HG03442 (cell line): ENCODE measurements at regions not wholly inside any gene's neighbourhood (a gene's known extent, or its start where the extent isn't known, plus 50 kb on each side); places are given as distances from the start of the nearest gene placed in this dataset.
"Not testable (repeated sequence)": the region's sequence is repeated elsewhere in the genome, so short reads cannot be mapped to it uniquely, and the experiment has no call there.

Experiments
- ATAC-seq: cut with Tn5 transposase; IDR thresholded peaks from one replicate; pipeline ENCODE4 v1.9.1; 2021; ENCODE audit warnings: mild to moderate bottlenecking, moderate library complexity; ENCODE audit not compliant: unreplicated experiment

DNA sequence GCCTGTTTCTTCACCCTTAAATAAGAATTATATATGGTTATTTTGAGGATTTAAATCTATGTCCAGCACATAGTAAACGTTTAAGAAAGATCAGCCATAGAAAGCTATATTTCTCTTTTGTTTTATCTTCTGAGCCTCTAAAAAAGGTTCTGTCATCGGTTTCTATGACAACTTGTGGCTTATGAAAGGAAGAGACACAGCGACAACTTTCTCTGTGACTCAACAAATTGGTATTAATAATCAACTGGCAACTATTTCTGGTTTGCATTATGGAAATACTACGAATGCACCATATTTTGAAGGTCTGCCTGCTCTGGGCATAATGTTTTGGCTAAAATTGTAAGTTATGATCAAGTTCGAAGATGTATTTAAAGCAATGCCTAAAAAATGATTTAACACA is 751.0 kb downstream of the CD109 start:
- peak; percentile 69 for ATAC-seq

DNA sequence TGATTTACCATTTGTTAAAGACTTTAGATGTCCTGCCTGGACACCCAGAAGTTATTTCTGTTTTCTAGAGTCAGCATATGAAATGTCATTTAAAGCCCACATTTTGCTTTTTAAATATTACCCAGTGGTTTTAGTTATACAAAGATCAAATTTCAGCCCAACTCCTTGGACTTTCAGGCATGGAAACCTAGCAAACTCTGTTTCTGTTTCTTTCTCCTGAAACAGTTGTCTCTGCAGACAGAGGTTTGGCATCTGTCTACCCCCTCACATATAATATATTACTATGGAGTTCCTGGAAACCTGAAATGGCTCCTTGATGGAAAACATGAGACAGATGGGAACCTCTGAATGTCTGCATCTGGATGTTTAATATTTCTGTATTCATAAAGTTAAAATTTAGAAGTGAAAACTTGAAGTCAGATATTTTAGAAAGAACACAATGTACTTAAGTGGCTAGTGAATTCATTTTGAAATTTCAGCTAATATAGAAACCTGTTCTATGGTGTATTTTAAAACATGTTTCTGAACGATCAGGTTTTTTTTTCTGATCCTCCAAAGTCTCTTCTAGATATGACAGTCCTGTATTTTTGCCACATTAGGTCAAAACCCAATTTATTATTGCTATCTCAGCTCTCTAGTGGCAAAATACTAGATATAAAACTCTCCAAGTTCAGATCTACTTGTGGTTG is 743.3 kb downstream of the CD109 start:
- ATAC-seq, result no peak

- not testable (repeated sequence) for ATAC-seq
These were observed 742.4 kb downstream of the CD109 start for GRCh38 chr6:74438395-74438794.

DNA sequence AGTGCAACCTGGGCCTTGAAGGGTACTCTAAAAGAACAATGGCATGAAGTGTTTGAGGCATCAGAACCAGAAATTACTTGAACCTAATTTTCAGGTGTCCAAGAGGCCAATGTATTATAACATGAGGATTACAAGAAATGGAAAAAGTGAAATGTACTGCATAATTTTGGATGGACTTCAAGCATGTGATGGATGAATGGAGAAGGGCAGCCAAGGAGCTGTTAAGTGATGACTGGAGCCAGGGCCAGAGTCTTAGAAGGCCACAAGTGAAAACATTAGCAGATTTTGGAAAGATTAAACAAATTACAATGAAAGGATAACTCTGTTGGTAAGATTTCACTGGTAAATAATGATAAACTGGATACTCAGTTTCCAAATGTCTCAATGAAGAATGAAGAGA is 738.2 kb downstream of the CD109 start:
- no peak for ATAC-seq

GRCh38 chr6:74431873-74432580 is 736.0 kb downstream of the CD109 start:
- no peak for ATAC-seq

- ATAC-seq, result no peak
These were observed 724.2 kb downstream of the CD109 start for GRCh38 chr6:74420221-74420620.

DNA sequence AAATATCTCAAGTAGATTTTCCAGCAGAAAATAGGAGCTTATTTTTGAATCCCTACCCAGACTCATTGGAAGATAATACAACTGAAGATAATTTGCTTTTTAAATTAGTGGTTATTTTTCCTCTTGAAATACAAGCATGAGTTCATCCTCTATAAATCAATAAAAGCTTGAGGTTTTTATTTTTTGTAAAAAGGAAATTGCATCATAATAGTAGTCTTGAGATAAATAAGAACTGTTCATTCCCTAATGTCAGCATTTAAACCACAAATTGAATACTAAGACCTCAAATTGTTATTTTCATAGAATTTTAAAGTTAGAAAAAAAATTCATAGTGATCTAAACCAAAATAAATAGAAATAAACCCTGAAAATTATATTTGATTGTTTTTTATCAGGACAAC is 719.1 kb downstream of the CD109 start:
- no peak for ATAC-seq

GRCh38 chr6:74410630-74411029 is 714.6 kb downstream of the CD109 start:
- ATAC-seq, result no peak

DNA sequence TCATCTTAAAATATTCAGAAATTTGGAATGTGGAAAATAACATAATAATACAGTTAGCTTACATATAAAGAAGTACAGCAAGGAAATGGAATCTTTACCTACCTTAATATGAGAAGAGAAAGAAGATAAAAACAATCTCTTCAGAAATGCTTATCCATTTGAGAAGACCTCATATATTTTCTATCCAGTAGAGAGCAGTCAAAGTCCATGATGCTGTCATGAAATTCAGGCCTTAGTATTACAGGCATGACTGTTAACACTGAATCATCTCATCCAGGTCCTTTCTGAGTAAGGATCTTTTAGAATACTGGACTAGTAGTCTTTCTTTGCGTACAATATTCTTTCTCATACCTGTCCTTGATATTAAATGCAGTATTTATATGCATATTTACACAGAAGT is 713.4 kb downstream of the CD109 start:
- ATAC-seq, result peak; percentile 82

DNA sequence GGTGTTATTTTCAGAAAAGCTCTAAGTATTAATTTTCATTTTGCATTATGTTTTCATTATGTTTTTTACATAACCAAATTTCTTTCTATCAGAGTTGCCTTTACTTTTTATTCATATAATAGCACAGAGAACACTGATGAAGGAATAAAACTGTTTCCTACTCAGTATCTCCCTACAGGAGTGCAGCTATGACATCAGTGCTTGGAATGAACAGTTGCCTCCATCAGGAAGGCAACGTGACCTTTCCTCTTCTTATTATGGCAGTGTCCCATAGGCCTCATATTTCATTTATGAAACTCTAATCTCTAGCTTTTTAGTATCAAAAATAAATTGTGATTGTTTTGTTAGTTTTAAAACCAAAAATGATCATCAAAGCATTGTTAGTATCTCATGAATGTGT is 712.8 kb downstream of the CD109 start:
- no peak for ATAC-seq

DNA sequence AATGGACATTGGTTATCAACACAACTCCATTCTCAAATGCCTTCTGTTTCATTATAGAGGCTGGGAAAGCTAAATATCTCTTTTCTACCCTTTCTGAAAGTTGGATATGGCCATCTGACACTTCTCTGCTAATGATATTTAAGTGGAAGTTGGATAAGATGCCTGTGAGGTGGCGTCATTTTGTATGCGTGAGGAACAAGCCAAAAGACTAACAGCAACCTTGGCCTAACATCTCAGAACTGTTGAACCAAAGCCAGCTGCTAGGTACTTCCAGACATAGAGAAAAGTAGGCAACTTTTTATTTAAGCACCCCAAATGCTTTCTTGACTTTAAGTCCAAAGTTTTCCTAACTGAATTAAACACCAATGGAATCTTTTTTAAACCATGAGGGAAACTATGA is 708.4 kb downstream of the CD109 start:
- no peak for ATAC-seq

DNA sequence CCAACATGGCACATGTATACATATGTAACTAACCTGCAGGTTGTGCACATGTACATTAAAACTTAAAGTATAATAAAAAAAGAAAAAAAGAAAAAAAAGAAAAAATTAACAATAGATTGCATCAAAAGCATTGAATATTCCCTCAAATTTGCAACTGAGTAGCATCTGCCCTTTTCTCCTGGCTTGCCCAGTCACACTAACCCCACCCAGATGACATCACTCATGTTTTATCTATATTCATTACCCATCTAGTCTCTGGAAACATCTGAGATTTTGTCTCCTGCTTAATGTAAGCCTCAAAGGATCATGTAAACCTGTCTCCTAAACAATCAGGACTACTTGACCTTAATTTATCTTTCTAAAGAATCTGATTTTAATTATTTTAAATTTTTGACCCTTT is 706.8 kb downstream of the CD109 start:
- ATAC-seq, result no peak

GRCh38 chr6:74378437-74378836 is 682.4 kb downstream of the CD109 start:
- not testable (repeated sequence) for ATAC-seq

- no peak for ATAC-seq
These were observed 673.6 kb downstream of the CD109 start for GRCh38 chr6:74369556-74369993.

DNA sequence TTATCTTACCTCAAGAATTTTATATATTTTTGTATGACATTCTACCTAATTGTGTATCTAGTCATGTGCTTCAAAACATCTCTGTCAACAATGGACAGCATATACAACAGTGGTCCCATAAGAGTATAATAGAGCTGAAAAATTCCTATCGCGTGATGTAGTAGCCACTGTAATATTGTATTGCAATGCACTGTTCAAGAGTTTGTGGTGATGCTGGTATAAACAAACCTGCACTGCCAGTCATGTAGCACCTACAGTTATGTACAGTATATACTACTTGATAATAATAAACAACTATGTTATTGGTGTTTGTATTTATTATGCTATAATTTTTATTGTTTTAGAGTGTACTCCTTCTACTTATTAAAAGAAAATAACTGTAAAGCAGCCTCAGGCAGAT is 672.7 kb downstream of the CD109 start:
- no peak for ATAC-seq

GRCh38 chr6:74366634-74367033 is 670.6 kb downstream of the CD109 start:
- ATAC-seq, result no peak

GRCh38 chr6:74362391-74362790 is 666.4 kb downstream of the CD109 start:
- ATAC-seq, result no peak

DNA sequence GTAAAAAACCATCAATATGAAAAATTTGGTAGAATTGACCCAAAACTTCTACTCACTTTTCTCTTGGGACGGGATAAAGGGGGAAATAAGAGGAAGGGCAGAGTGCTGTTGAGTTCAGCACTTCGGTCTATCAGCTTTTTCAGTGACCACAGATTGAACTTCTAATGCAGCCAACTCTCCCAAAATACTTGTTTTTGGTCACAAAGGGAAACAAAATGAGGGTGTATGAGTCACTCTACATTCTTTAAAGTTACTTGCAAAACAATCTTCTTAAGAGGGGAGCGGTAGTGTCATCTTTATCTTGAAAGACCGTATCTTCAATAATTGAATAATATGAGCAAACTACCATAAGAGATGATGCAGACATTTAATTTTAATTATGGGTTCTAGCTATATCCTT is 661.3 kb downstream of the CD109 start:
- no peak for ATAC-seq

DNA sequence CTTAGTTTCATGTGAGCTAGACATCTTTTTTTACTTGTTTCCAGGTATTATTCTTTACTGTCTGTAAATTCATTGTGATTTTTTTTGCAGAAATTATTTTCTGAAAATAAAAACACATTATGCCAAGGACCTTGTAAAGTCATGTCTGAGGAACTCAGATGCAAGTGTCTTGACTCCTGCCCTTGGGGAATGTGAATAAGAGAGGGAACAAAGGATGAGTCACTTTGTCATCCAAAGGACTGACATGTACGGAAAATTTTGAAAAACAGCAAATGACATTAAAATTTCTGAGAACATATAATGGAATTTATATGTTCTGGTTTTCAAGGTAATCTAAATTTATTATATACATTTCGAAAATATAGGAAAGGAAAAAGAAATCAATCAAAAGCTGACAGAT is 660.4 kb downstream of the CD109 start:
- no peak for ATAC-seq

- ATAC-seq, result no peak
These were observed 651.0 kb downstream of the CD109 start for GRCh38 chr6:74346936-74347535.

DNA sequence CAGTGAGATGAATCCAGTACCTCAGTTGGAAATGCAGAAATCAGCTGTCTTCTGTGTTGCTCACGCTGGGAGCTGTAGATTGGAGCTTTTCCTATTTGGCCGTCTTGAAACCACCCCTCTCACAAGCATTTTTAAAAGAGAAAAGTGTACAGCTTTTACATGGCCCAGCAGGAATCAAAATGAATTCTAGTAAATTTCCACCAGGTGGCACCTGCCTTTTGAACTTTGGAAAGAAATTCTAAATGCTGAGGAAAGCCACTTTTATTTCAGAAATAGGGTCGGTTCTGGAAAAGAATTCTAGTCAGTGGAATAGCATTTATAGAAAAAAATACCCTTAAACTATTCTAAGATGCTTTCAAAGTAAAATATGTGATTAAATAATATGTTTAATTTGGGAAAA is 647.8 kb downstream of the CD109 start:
- no peak for ATAC-seq

DNA sequence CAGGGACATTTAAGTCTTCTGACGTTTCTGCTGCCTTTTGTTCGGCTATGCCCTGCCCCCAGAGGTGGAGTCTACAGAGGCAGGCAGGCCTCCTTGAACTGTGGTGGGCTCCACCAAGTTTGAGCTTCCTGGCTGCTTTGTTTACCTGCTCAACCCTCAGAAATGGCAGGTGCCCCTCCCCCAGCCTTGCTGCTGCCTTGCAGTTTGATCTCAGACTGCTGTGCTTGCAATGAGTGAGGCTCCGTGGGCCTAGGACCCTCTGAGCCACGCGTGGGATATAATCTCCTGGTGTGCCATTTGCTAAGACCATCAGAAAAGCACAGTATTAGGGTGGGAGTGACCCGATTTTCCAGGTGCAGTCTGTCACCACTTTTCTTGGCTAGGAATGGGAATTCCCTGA is 647.3 kb downstream of the CD109 start:
- ATAC-seq, result not testable (repeated sequence)
